ENCODE measurements at regions not wholly inside any gene's neighbourhood (a gene's known extent, or its start where the extent isn't known, plus 50 kb on each side); places are given as distances from the start of the nearest gene placed in this dataset.
"Not testable (repeated sequence)": the region's sequence is repeated elsewhere in the genome, so short reads cannot be mapped to it uniquely, and the experiment has no call there.

DNA sequence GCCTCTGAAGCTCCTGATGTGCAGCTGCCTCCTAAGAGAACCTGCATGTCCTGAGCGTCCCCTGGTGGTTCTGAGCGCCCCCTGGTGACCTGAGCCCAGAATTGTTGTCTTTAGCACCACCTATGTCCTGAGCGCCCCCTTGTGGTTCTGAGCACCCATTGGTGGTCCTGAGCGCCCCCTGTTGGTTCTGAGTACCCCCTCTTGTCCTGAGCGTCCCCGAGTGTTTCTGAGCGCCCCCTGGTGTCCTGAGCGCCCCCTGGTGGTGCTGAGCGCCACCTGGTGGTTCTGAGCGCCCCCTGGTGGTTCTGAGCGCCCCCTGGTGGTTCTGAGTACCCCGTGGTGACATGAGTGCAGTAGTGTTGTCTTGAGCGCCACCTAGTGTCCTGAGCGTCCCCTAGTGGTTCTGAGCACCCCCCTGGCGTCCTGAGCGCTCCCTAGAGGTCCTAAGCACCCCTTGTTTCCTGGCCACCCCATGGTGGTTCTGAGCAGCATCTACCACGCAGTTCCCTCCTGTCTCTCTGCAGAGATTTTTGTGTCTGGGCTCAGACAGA, 782.5 kb downstream of the TMEM121 start:
- peak; percentile 62 for DNase-seq (ENCODE audit: low read depth)

DNA sequence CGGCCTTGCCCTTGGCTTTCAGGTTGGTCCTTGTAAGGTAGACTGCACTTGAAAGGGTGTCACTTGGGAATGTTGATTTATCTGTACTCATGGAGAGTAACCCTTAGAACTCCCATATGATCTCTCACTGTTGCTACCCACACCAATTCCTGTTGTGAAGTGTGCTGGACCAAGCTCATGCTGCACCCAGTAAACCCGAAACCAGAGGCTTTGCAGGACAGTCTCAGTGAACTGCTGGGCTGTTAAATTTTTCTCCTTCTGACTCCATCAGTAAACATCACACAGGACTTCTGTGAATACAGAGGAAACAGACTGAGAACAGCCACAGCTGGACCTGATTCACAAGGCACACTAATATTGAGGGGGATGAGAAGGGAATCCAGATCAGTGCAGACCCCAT, 783.0 kb downstream of the TMEM121 start:
- no peak for DNase-seq (ENCODE audit: low read depth)

DNA sequence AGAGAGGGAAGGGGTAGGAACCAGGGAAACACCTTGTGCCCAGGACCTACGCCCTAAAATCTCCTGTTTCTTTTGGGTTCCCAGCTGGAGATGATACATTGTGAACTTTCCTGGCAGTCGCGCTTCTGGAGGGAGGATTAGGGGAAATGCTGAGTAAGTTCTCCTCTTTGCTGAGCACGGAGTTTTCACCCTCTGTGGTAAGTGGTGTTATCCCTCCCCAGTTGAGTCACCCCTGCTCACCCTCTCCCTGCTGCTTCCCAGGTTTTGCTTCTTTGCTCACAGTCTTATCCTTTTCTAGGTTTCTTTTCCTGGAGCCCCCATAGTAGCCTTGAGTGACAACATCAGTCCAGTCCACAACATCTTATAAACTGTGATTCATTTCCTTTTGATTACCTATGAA, 789.1 kb downstream of the TMEM121 start:
- no peak for DNase-seq (ENCODE audit: low read depth)

DNA sequence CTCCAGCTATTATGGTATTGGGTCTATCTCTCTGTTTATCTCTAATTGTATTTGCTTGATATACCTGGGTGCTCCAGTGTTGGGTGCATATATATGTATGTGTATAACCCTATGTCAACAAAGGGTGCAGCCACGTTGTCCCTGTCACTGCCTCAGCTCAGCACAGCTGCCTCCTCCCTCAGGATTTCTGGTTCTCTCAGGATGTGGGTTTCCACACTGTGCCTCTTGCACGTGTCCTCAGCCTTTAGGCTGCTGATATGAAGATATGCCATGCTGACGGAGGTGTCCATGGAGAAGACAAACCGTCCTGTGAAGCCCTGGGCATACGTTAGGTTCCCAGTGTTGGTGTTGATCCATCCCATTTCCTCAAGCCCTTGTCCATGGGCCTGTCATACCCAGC, 791.2 kb downstream of the TMEM121 start:
- no peak for DNase-seq (ENCODE audit: low read depth)

DNA sequence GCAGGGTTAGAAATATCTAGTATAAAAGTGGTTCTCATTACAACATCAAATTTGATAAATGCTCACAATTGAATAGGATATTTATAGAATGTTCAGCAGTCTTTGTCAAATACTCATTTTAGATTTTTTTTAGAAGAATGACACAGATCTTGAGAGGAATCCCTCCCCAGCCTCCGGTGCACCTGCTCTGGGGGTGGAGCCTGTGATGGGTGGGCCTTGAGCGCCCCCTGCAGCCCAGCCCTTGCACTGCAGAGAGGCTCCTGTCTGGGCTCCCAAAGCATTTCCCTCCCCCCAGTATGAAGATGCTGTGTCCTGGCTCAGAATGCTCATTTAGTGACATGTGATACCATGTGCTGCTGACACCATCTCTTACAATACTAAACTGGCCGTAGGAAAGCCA, 792.3 kb downstream of the TMEM121 start:
- peak; percentile 44 for DNase-seq (ENCODE audit: low read depth)

DNA sequence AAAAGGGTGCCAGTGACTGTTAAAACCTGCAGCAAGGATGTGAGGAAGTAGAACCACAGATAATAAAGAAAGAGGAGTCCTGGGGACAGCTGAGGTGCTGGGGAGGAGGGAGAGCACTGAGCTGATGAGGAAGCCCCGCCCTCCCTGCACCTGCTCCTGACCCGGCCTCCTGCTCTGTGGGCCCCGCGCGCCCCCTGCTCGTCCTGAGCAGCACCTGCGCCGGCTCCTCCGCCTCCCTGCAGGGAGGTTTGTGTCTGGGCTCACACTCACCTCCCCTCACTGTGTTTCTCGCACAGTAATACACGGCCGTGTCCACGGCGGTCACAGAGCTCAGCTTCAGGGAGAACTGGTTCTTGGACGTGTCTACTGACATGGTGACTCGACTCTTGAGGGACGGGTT, 797.6 kb downstream of the TMEM121 start:
- DNase-seq (ENCODE audit: low read depth) = not testable (repeated sequence)

DNA sequence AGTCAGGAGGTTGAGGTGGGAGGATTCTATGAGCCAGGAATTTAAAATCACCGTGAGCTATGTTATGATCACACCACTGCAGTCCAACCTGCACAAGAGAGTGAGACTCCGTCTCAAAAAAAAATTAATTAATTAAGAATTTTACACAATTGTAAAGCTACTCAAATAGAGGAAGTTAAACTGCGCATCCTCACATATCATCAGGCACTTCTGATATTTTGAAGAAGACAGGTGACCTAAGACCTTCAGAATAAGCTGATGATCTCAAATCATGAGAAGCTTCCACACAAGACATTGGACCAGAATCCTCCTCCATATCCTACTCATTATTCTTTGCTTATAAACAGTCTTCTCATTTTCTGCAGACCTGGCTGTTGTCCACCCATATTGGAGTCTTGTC, 800.9 kb downstream of the TMEM121 start:
- DNase-seq (ENCODE audit: low read depth) = no peak

DNA sequence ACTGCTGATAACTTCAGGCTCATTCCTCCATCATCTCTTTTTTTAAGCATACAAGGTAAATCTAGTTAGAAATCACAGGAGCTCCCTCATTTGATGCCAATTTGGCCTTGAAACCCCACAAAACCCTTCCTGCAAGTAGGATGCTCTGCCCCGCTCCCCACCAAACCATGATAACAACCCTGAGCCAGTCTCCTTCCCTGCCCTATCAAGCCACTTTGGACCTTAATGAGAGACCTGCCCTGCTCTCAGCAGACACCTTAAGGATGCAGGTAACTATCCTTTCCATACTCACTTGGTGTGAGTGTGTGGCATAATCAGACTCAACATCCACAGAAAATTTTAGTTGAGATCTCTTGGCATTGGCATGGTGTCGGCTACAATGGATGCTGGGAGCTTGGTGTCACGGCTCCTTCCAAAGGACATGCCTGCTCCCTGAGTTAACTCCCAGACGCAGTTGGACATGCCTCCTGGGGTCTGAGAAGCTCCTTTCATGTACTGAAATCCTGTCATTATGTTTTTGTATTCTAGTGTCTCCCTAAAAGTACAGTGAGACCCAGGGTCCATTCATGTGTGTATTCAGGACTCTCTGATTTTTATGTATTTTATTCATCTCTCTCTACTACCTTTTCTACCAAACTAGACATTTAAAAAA, 801.4 kb downstream of the TMEM121 start:
- DNase-seq (ENCODE audit: low read depth) = not testable (repeated sequence)

DNA sequence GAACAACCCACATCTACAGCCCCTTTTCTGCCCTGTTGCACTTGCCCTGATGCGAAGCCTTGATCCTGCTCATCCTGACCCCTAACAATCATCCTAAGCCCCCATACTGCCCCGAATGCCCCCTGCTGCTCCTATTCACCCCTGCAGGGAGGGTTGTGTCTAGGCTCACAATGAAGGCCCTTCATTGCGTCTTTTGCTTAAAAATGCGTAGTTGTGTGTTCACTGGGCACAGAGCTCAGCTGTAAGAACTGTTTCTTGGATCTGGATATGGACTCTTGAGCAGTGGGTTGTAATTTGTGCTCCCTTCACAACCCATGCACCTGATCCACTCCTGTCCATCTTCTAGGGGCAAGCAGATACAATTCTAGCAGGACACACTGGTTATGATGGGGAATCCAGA, 802.9 kb downstream of the TMEM121 start:
- DNase-seq (ENCODE audit: low read depth) = not testable (repeated sequence)

DNA sequence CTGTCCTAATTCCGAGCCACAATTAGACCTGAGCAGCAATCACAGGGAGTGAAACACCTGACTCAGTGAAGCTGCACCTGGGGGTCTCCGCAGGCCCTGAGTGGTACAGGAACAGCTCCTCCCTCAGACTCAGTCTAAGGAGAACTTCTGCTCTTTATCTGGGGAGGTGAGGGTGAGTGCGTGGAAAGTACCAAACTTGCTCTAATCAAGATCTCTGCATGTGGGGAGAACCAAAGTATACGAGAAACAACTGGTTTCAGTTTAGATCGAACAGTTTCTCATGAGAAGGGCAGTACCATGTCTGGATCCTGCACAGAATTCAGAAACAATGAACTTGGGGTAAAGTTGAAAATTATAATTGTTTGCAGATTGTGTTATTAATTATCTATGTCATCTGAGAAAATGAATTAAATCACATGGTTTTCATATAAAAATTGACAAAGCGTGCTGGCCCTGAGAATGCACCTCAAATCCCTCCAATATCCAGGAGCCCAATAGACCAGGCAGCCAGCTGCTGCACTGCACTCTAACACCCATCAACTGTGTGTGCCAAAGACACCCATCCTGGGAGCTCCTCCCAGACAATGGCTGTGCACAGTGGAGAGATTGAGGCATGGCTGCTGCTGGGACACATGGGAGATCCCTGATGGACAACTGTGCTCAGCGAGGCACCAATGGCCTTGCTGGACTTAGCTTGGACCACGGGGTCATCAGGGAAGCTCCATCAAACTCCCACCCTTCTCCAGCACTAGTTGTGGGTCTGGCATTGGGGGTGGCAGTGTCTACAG, 803.8 kb downstream of the TMEM121 start:
- DNase-seq (ENCODE audit: low read depth) = not testable (repeated sequence)

DNA sequence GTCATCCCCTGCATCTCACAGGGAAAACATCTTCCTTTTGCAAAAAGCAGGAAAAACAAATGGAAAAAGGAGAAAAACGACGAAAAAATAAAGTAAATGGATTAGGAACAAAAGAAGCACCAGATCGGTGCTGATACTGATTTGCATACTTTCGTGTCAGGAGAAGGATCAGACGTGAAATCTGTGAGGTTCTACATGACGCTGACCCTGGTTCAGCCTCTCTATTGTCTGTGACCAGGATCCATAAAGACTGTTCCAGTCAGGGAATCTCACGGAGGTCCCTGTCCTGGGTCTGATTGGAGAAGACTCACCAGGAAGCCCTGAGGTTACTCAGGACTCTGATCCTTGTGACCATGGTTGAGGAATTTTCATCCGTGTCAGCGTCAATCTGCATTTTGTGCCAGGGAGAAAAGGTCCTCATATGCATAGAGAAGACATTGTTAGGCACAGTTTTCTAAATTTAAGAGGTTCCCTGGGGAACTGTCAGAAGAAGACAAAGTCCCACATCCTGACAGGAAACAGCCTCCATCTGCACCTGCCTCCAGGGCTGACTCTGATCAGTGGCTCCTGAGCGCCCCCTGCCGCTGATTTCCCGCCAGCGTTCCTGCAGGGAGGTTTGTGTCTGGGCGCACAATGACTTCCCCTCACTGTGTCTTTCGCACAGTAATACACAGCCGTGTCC, 808.2 kb downstream of the TMEM121 start:
- peak; percentile 62 for DNase-seq (ENCODE audit: low read depth)

DNA sequence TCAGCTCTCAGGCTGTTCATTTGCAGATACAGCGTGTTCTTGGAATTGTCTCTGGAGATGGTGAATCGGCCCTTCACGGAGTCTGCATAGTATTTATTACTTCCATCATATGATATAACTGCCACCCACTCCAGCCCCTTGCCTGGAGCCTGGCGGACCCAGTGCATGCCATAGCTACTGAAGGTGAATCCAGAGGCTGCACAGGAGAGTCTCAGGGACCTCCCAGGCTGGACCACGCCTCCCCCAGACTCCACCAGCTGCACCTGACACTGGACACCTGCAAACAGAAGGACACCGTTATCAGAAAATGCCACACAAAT, 808.7 kb downstream of the TMEM121 start:
- not testable (repeated sequence) for DNase-seq (ENCODE audit: low read depth)

DNA sequence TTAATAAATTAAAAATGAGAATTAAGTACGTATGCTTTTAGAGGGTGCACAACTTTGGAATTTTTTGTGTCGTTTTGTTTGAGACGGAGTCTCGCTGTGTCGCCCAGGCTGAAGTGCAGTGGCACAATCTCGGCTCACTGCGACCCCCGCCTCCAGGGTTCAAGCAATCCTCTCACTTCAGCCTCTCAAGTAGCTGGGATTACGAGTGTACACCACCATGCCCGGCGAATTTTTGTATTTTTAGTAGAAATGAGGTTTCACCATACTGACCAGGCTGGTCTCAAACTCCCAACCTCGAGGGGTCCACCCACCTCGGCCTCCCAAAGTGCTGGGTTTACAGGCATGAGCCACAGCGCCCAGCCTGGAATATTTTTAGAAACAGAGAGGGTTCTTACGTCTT, 812.4 kb downstream of the TMEM121 start:
- not testable (repeated sequence) for DNase-seq (ENCODE audit: low read depth)

DNA sequence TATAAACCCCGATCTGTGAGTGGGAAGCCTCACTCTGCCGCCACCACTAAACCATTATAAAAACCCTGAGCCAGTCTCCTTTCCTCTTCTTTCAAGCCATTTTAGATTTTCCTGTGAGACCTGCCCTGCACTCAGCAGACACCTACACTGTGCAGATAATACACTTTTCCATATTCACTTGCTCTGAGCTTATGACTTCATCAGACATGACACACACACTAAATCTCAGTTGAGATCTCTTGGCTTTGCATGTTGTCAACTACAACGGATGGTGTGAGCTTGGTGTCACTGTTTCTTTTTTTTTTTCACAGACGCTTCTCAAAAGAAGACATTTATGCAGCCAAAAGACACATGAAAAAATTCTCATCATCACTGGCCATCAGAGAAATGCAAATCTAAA, 814.3 kb downstream of the TMEM121 start:
- not testable (repeated sequence) for DNase-seq (ENCODE audit: low read depth)

DNA sequence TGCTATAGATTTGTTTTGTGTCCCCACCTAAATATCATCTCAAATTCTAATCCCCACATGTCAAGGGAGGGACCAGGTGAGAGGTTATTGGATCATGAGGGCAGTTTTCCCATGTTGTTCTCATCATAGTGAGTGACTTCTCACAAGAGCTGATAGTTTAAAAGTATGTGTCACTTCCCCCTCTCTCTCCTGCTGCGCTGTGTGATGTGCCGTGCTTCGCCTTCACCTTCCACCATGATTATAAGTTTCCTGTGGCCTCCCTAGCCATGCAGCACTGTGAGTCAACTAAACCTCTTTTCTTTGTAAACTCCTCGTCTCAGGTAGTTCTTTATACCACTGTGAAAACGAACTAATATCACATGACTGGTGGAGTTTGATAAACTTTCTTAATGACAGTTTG, 814.8 kb downstream of the TMEM121 start:
- not testable (repeated sequence) for DNase-seq (ENCODE audit: low read depth)

DNA sequence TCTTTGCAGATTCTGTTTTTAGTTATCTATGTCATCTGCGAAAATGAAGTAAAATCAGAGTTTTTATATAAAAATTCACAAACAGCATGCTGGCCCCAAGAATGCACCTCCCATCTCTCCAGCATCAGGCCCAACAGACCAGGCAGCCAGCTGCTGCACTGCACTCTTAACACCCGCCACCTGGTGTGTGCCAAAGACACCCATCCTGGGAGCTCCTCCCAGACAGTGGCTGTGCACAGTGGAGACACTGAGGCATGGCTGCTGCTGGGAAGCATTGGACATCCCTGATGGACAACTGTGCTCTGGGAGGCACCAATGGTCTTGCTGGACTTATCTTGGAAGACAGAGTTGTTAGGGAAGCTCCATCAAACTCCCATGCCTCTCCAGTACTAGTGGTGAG, 817.2 kb downstream of the TMEM121 start:
- DNase-seq (ENCODE audit: low read depth) = no peak

DNA sequence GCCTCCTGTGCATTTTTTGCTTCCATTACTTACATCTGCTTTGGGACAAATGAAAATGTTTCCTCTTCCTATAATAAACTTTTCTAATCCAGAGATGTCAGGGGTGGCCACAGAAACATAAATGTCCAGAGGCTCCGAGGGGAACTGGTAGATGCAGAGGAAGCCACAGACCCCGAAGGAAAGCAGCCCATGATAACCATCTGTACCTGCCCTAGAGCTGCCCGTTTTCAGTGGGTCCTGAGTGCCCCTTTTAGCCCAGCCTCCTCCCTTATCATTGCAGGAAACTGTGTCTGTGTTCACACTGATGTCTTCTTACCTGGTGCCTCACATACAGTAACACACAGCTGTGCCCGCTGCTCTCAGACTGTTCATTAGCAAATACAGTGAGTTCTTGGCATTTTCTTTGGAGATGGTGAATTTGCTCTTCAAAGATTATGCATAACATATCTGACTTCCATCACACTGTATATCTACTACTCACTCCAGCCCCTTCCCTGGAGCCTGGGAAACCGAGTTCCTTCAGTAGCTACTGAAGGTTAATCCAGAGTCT, 817.8 kb downstream of the TMEM121 start:
- DNase-seq (ENCODE audit: low read depth) = not testable (repeated sequence)

DNA sequence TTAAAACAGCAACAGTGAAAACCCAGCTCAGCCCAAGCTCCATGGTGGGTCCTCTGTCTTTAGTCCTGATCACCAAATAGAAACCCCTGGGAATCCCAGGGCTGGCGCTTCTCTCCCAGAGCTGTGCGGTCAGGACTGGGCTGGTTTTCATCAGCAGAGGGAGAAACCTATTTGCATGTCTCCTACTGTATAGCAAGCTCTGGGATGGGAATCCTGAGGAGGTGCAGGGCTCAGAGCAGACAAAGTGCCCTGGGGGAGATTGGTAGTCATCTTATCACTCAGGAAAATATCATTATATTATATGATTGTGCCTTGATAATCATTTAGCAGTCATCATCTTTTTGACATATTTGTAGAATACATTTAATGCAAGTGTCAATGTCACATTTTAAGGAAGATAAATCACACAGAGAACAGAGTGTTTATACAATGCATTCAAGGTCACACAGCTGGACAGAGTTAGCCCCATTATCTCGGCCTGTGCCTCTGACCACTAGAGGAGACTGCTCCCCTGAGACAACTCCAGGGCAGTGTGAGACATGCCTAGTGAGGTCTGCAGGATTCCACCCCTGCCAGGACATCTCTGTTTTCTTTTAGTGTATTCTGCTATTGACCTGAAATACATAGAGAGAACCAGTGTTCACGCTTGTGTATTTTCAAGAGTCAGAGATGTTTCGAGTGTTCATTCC, 818.6 kb downstream of the TMEM121 start:
- DNase-seq (ENCODE audit: low read depth) = not testable (repeated sequence)

DNA sequence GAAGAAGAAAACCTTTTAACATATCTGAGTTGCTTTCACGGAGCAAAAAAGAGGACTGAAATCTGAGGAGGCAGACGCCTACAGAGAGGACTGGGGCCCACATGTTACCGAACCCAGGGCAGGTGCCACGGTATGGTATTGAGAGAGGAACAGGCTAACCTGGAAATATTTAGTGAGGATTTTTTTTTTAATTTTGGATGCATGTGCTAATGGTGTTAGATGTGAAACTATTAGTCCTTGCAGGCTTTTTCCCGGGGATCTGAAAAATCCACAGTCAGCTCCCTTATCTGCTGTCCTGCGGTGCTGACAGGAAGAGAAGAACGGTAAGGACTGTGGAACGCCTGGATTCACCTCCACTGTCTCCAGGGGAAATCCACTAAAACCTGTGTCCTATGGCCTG, 819.7 kb downstream of the TMEM121 start:
- DNase-seq (ENCODE audit: low read depth) = no peak

DNA sequence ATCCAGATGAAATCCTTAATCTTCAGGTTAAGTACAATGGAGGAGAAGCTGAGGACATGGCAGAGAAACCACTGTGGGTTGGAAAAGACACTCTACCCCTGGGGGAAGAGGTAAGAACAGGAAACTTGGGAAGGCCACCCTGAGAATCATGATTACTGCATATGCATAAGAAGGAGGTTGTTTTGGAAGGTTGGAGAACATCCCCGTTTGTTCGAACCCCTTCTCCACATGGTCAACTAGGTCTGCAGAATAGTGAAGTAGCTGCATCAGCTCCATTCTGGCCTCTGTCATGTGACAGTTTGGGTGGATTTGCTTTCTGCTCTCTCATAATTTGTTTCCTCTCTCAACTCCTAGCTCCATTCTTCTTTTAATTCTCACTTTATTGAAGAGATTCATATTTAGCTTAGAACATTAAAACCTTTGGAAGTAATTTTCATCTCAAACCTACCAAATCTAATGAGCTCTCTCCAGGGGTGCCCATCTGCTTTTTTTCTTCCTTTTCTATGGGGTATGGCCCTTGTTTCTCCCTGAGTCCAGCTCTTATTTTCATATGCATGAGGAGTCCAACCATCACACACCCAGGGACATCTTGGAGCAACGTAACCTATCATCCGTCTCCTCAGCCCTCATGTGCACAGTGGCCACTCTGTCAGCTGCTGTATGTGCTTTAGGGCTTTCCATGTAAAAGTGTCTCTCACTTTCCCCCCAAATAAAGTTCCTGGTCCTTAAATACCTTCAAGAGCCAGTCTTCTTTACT, 820.3 kb downstream of the TMEM121 start:
- no peak for DNase-seq (ENCODE audit: low read depth)

DNA sequence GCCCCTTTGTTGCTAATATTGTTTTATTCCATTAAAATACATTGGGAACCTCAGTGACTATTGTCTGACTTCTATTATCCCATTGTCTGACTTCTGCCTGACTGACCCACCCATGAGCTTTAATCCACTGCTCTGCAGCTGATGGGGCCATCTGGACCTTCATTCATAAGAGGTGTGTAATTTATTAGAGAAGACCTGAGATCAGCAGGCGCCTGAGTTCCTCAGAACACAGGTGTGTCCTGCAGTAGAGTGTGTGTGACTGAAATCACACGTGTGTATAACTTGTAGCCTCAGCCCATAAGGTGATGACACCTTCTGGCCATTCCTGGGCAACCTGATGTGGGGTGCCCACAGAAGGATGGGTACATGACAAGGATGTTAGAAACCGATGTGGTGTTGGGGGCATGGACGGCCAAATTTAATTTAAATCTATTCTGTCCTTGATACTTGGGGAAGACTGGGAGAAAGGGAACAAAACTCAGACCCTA, 821.0 kb downstream of the TMEM121 start:
- no peak for DNase-seq (ENCODE audit: low read depth)
